GM12875 (cell line): ENCODE measurements at regions not wholly inside any gene's neighbourhood (a gene's known extent, or its start where the extent isn't known, plus 50 kb on each side); places are given as distances from the start of the nearest gene placed in this dataset.

Experiments
- H3K4me3 ChIP-seq: one replicate; pipeline ENCODE4 v1.5.1; 2011; ENCODE audit warnings: low read depth, low read length, control low read depth
- TF ChIP-seq, protein P1 (sequence below): IDR thresholded peaks from 2 replicates; pipeline ENCODE4 v1.5.1; 2011; ENCODE audit warnings: low read depth, mild to moderate bottlenecking, control low read depth, inconsistent platforms, low read length, moderate library complexity, borderline replicate concordance; ENCODE audit not compliant: insufficient read depth

DNA sequence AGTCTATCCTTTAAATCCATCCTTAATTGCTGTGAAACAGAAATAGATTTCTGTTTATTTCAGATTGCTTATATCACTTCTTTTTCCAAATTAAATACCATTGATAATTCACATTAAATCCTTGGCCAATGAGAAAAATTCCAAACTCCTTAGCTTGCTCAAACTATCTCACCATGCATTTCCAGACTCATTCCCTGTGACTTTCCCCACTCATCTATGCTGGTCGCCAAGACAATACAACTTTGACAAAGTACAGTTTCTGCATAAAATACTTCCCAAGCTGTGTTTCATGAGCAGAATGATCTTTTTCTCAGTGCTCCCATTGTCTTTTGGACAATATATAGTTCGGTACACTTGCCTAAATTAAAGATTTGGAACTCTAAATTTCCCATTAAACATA, 575.6 kb downstream of the CPS1 start:
- TF ChIP-seq, protein P1, sequence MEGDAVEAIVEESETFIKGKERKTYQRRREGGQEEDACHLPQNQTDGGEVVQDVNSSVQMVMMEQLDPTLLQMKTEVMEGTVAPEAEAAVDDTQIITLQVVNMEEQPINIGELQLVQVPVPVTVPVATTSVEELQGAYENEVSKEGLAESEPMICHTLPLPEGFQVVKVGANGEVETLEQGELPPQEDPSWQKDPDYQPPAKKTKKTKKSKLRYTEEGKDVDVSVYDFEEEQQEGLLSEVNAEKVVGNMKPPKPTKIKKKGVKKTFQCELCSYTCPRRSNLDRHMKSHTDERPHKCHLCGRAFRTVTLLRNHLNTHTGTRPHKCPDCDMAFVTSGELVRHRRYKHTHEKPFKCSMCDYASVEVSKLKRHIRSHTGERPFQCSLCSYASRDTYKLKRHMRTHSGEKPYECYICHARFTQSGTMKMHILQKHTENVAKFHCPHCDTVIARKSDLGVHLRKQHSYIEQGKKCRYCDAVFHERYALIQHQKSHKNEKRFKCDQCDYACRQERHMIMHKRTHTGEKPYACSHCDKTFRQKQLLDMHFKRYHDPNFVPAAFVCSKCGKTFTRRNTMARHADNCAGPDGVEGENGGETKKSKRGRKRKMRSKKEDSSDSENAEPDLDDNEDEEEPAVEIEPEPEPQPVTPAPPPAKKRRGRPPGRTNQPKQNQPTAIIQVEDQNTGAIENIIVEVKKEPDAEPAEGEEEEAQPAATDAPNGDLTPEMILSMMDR, result no peak
- H3K4me3 ChIP-seq, result no peak overlapping the region

DNA sequence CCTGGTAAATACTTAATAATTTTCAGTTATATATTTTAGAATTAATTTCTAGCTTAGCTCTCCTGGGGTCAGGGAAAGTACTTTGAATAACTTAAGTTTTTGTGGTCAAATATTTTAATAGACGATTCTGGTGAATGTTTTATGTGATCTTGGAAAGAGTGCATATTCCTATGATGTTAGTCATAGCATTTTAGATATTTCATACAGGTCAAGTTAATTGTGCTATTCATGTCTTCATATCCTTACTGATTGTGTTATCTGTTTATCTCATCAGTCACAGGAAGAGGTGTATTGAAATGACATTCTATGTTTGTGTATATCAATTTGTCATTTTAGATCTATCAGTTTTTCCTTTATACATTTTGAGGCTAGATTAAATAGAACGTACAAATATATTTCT, 576.2 kb downstream of the CPS1 start:
- TF ChIP-seq, protein P1, result no peak
- H3K4me3 ChIP-seq, result no peak overlapping the region

DNA sequence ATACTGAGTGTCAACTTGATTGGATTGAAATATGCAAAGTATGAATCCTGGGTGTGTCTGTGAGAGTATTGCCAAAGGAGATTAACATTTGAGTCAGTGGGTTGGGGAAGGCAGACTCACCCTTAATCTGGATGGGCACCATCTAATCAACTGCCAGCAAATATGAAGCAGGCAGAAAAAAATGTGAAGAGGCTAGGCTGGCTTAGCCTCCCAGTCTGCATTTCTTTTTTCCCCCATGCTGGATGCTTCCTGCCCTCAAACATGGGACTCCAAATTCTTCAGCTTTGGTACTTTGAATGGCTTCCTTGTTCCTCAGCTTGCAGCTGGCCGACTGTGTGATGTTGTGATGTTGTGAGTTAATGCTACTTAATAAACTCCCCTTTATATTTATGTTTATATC, 577.4 kb downstream of the CPS1 start:
- no peak overlapping the region for H3K4me3 ChIP-seq
- TF ChIP-seq, protein P1, result no peak

DNA sequence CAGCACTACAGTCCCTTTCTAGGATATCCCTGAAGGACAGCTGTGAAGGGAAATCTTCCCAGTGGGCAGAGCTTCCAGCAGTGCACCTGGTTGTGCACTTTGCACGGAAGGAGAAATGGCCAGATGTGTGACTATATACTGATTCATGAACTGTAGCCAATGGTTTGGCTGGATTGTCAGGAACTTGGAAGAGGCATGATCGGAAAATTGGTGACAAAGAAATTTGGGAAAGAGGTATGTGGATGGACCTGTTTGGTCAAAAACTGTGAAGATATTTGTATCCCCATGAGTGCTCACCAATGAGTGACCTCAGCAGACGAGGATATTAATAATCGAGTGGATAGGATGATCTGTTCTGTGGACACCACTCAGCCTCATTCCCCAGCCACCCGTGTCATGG, 582.2 kb downstream of the CPS1 start:
- TF ChIP-seq, protein P1, result no peak
- H3K4me3 ChIP-seq, result no peak overlapping the region

DNA sequence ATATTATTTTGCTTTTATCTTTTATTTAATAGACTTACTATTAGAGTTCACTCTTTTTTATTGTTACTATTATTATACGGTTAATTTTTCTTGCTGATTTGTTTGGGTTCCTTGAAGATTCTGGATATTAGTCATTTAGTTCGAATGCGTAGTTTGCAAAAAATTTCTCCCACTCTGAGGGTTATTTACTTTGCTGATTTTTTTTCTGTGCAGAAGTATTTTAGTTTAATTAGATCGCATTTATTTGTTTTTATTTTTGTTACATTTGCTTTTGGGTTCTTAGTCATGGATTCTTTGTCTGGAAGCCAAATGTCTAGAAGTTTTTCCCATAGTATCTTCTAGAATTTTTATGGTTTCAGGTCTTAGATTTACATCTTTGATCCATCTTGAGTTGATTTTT, 585.2 kb downstream of the CPS1 start:
- H3K4me3 ChIP-seq, result no peak overlapping the region
- TF ChIP-seq, protein P1, result no peak

DNA sequence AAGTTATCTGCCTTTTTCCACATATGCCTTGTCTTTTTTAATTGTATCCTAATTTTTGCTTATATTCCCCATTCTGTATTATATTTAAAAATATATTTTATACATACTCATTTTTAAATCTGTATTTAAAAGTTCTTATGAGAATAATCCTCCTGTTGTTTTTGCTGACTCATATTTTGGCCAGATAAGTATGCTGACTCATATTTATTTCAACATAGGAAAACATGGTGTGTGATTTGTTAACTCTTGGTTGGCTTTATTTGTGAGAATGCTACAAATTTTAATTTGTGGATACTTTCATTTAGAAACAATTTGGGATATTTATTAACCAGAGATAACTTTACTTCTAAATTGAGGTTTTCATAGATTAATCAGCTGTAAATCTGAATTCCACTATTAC, 587.7 kb downstream of the CPS1 start:
- H3K4me3 ChIP-seq, result no peak overlapping the region
- TF ChIP-seq, protein P1, result no peak

DNA sequence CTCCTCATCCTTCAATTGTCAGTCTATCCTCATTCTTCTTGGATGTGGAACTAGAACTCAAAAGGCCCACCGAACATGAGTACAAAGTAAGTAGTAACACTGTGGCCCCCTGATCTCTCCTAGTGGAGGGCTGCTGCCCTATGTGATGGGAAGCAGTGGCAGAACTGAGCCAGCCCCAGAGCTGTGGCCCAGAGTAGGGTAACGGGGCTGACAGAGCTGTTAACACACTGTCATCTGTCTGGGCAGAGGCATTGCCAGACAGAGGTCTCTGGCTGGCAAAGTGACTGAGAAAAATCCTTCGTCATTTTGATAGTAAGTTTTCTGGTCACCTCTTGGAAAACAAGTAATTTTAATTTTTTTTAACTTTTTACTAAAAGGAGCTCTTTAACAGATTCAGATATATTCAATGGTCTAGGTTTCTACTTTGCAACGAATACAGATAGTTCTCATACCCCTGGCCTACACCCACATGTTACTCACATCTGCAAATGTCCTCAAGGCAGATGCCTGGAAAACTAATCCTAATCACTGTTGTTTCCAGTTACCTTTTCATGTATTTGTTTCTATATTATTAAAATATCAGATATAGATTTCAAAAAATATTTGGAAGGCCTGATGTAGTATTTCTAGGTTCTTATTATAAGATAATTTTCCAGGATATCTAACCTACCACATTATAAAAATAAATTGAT, 588.7 kb downstream of the CPS1 start:
- no peak overlapping the region for H3K4me3 ChIP-seq
- TF ChIP-seq, protein P1, result no peak
